GM11168 (cell line): ENCODE measurements at regions not wholly inside any gene's neighbourhood (a gene's known extent, or its start where the extent isn't known, plus 50 kb on each side); places are given as distances from the start of the nearest gene placed in this dataset.

Experiments
- in situ Hi-C: fragments of 300-500 bp; cut with MboI; formaldehyde crosslinking; loops from one replicate; pipeline ENCODE4 v1.12.0; 2022; ENCODE audit warnings: low sequenced_read_pairs; ENCODE audit not compliant: unreplicated experiment

GRCh38 chr9:549455-549997 is 292.0 kb upstream of the DMRT1 start:
- in situ Hi-C loops = no loop called here

GRCh38 chr9:550333-550732 is 291.2 kb upstream of the DMRT1 start:
- in situ Hi-C loops = no loop called here

GRCh38 chr9:551986-552929 is 289.2 kb upstream of the DMRT1 start:
- in situ Hi-C loops = no loop called here

- in situ Hi-C loops = no loop called here
Measured at GRCh38 chr9:555493-555892, 286.0 kb upstream of the DMRT1 start.

- in situ Hi-C loops = no loop called here
Measured at GRCh38 chr9:556199-556598, 285.3 kb upstream of the DMRT1 start.

- in situ Hi-C loops = no loop called here
Measured at GRCh38 chr9:556675-557074, 284.8 kb upstream of the DMRT1 start.

GRCh38 chr9:557601-558201 is 283.8 kb upstream of the DMRT1 start:
- in situ Hi-C loops = no loop called here

- in situ Hi-C loops = no loop called here
Measured at GRCh38 chr9:561427-561826, 280.1 kb upstream of the DMRT1 start.

GRCh38 chr9:563200-563599 is 278.3 kb upstream of the DMRT1 start:
- in situ Hi-C loops = no loop called here

- in situ Hi-C loops = no loop called here
Measured at GRCh38 chr9:565528-565927, 276.0 kb upstream of the DMRT1 start.

GRCh38 chr9:567128-567746 is 274.3 kb upstream of the DMRT1 start:
- in situ Hi-C loops = no loop called here

- in situ Hi-C loops = no loop called here
Measured at GRCh38 chr9:567747-568305, 273.7 kb upstream of the DMRT1 start.

GRCh38 chr9:569296-569695 is 272.2 kb upstream of the DMRT1 start:
- in situ Hi-C loops = no loop called here

- in situ Hi-C loops = no loop called here
Measured at GRCh38 chr9:570187-570586, 271.3 kb upstream of the DMRT1 start.

GRCh38 chr9:571066-571465 is 270.4 kb upstream of the DMRT1 start:
- in situ Hi-C loops = no loop called here

- in situ Hi-C loops = no loop called here
Measured at GRCh38 chr9:571741-572140, 269.8 kb upstream of the DMRT1 start.

- in situ Hi-C loops = no loop called here
Measured at GRCh38 chr9:573691-574410, 267.6 kb upstream of the DMRT1 start.

- in situ Hi-C loops = no loop called here
Measured at GRCh38 chr9:575139-575538, 266.4 kb upstream of the DMRT1 start.

- in situ Hi-C loops = no loop called here
Measured at GRCh38 chr9:580652-581342, 260.7 kb upstream of the DMRT1 start.
